CD4-positive, alpha-beta memory T cell (primary cell): ENCODE measurements at regions not wholly inside any gene's neighbourhood (a gene's known extent, or its start where the extent isn't known, plus 50 kb on each side); places are given as distances from the start of the nearest gene placed in this dataset.
A peak's percentile ranks its signal among the peaks of the same experiment; 100 is the strongest.
"Not testable (repeated sequence)": the region's sequence is repeated elsewhere in the genome, so short reads cannot be mapped to it uniquely, and the experiment has no call there.

Source experiments
- CTCF ChIA-PET: fragments of 350-600 bp; sonication (Branson Sonifier 250); formaldehyde crosslinking; loops from one replicate; lab custom pipeline; 2021; ENCODE audit warnings: inconsistent platforms; ENCODE audit not compliant: partially characterized antibody; lab: Charles Lee
- POLR2A ChIA-PET: fragments of 350-600 bp; sonication (Branson Sonifier 250); formaldehyde crosslinking; loops from one replicate; lab custom pipeline; 2021; ENCODE audit not compliant: partially characterized antibody; lab: Charles Lee
- DNase-seq, 5 donors: peaks; one replicate each; pipeline versions ENCODE4 v3.0.0 to v3.0.0-alpha.2; 2020 to 2022; ENCODE audit warnings: mixed read lengths in 1 of 5
- H3K27ac ChIP-seq: one replicate; pipeline ENCODE4 v1.7.0; 2013; ENCODE audit warnings: low read depth, low read length
- H3K27me3 ChIP-seq: 2 replicates; pipeline ENCODE4 v1.7.0; 2013; ENCODE audit warnings: mild to moderate bottlenecking, low read length, moderate library complexity; ENCODE audit not compliant: insufficient read depth
- H3K36me3 ChIP-seq: 2 replicates; pipeline ENCODE4 v1.7.0; 2013; ENCODE audit warnings: mild to moderate bottlenecking, low read length, moderate library complexity; ENCODE audit not compliant: insufficient read depth
- H3K4me1 ChIP-seq: 2 replicates; pipeline ENCODE4 v1.7.0; 2013; ENCODE audit warnings: mild to moderate bottlenecking, low read length, moderate library complexity; ENCODE audit not compliant: insufficient read depth
- H3K4me3 ChIP-seq, 2 donors: one replicate each; pipeline ENCODE4 v1.7.0; 2013; ENCODE audit warnings: low read length in 2 of 2, mild to moderate bottlenecking in 1 of 2
- H3K9me3 ChIP-seq, 2 donors: one replicate each; pipeline ENCODE4 v1.7.0; 2013; ENCODE audit warnings: low read length in 2 of 2, control low read depth in 1 of 2; ENCODE audit not compliant: control insufficient read depth in 1 of 2
- H3K27ac Mint-ChIP-seq, 7 donors: one replicate each; pipeline ENCODE4 v1.8.0; 2020 to 2021; ENCODE audit warnings: mixed read lengths in 7 of 7, mild to moderate bottlenecking in 6 of 7, inconsistent platforms in 3 of 7, moderate library complexity in 3 of 7
- H3K27me3 Mint-ChIP-seq, 2 donors: one replicate each; pipeline ENCODE4 v1.8.0; 2020 to 2021; ENCODE audit warnings: mixed read lengths in 2 of 2
- H3K36me3 Mint-ChIP-seq, 2 donors: one replicate each; pipeline ENCODE4 v1.8.0; 2020 to 2021; ENCODE audit warnings: mixed read lengths in 2 of 2, inconsistent platforms in 1 of 2, mild to moderate bottlenecking in 1 of 2
- H3K4me1 Mint-ChIP-seq, 4 donors: one replicate each; pipeline ENCODE4 v1.8.0; 2020 to 2021; ENCODE audit warnings: mixed read lengths in 4 of 4, mild to moderate bottlenecking in 1 of 4
- H3K4me3 Mint-ChIP-seq, 8 donors: one replicate each; pipeline ENCODE4 v1.8.0; 2020 to 2021; ENCODE audit warnings: mixed read lengths in 8 of 8, mild to moderate bottlenecking in 7 of 8, moderate library complexity in 6 of 8, inconsistent platforms in 3 of 8
- H3K9me3 Mint-ChIP-seq, 8 donors: one replicate each; pipeline ENCODE4 v1.8.0; 2020 to 2021; ENCODE audit warnings: mixed read lengths in 8 of 8, mild to moderate bottlenecking in 5 of 8, inconsistent platforms in 3 of 8, moderate library complexity in 1 of 8
- intact Hi-C: fragments of 100-400 bp; cut with micrococcal nuclease; formaldehyde crosslinking; loops from one replicate; pipeline ENCODE4 v1.15.1; 2023

- Mint-ChIP-seq H3K4me3 (no peak overlapping the region), H3K36me3 (no peaks in the 10 kb centered on the region), H3K27ac (no peak overlapping the region), H3K4me1 (peaks cover under 1 to 3% (median 2%) of the 10 kb centered on the region in 4 donors), H3K9me3 (peaks cover 0 to 2% (median 0%) of the 10 kb centered on the region in 8 donors), H3K27me3 (no peaks in the 10 kb centered on the region)
- Histone ChIP-seq H3K4me1 (peaks cover 14% of the 10 kb centered on the region), H3K4me3 (no peak overlapping the region), H3K27me3 (no peaks in the 10 kb centered on the region), H3K9me3 (no peaks in the 10 kb centered on the region), H3K27ac (no peak overlapping the region), H3K36me3 (no peaks in the 10 kb centered on the region)
- no peak for DNase-seq
- intact Hi-C loops = no loop called here
- POLR2A ChIA-PET = interaction anchor here (1.0 to 9.6 kb wide), 8 partner anchors 6 to 152 kb away, joined by 3 to 497 read pairs (median 5); a partner anchor contains a TSS
- CTCF ChIA-PET = no interaction called here
Observed at GRCh38 chr6:26276841-26277648, 88.0 kb upstream of the BTN3A2 start.

DNA sequence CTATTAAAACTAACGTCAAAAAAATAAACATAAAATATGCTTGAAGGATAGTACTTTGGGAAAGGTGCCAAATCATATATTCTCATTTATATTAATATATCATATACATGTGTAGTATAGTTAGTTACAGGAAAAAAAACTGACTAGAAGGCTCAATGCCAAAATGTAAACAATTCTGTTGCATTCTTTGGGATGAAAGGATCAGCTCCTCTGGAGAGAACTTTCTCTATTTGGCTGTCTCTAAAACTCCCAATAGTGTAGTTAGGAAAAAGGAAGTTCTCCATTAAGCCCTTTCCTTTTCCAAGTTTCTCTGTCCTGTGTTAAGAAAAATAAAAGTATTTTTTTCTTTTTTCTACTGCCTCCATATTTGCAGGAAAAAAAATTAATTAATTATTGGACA, 86.5 kb upstream of the BTN3A2 start:
- peaks cover 2 to 9% (median 5%) of the 10 kb centered on the region in 4 donors for H3K4me1 Mint-ChIP-seq
- no peak overlapping the region for H3K27ac Mint-ChIP-seq
- ChIA-PET CTCF (no interaction called here), POLR2A (interaction anchor here (1.0 to 1.4 kb wide), 4 partner anchors 45 to 122 kb away, joined by 3 to 6 read pairs (median 4); a partner anchor contains a TSS)
- DNase-seq = no peak
- Histone ChIP-seq H3K27ac (no peak overlapping the region), H3K4me3 (no peak overlapping the region), H3K27me3 (no peaks in the 10 kb centered on the region), H3K4me1 (peaks cover 18% of the 10 kb centered on the region), H3K36me3 (no peaks in the 10 kb centered on the region), H3K9me3 (no peaks in the 10 kb centered on the region)
- H3K36me3 Mint-ChIP-seq = no peaks in the 10 kb centered on the region
- no peak overlapping the region for H3K4me3 Mint-ChIP-seq
- H3K9me3 Mint-ChIP-seq = no peaks in the 10 kb centered on the region
- no peaks in the 10 kb centered on the region for H3K27me3 Mint-ChIP-seq
- intact Hi-C loops = no loop called here

DNA sequence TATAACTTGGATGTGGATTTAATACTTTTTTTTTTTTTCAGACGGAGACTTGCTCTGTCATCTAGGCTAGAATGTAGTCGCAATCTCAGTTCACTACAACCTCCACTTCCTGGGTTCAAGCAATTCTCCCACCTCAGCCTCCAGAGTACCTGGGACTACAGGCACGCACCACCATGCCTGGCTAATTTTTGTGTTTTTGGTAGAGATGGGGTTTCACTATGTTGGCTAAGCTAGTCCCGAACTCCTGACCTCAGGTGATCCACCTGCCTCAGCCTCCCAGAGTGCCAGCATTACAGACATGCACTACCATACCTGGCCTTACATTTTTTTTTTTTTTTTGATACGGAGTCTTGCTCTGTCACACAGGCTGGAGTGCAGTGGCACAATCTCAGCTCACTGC, 85.6 kb upstream of the BTN3A2 start:
- H3K4me1 ChIP-seq = peaks cover 20% of the 10 kb centered on the region
- H3K9me3 Mint-ChIP-seq, H3K9me3 ChIP-seq, H3K27ac Mint-ChIP-seq, DNase-seq, H3K4me3 ChIP-seq, H3K27me3 ChIP-seq, H3K27ac ChIP-seq, intact Hi-C loops, H3K27me3 Mint-ChIP-seq, H3K36me3 Mint-ChIP-seq, H3K36me3 ChIP-seq, H3K4me3 Mint-ChIP-seq: not testable (repeated sequence)
- ChIA-PET CTCF (interaction anchor here (0.7 kb wide), 1 partner anchor 1200 kb away, joined by 3 read pairs; no protein-coding TSS in a partner anchor), POLR2A (interaction anchor here (0.9 kb wide), 1 partner anchor 63 kb away, joined by 3 read pairs; a partner anchor contains a TSS)
- peaks cover 3 to 17% (median 9%) of the 10 kb centered on the region in 4 donors for H3K4me1 Mint-ChIP-seq

DNA sequence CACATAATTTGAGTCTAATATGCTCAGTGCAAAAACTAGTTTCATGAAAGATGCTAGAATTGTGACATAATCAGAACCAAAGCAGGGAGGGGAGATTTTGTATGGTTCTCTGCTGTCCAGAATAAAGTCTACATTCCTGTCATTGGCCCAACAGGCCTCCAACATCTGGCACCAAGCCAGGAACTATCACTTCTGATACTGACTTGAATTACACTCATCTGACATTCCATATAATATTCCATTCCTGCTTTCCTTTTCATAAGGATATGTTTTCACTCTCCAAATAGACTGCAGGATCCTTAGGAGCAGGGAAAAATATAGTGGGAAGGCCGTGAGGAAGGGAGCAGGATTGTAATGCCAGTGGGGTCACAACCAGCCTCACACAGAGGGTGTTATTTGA, 84.6 kb upstream of the BTN3A2 start:
- Histone ChIP-seq H3K27ac (no peak overlapping the region), H3K36me3 (no peaks in the 10 kb centered on the region), H3K27me3 (no peaks in the 10 kb centered on the region), H3K4me1 (peaks cover 13% of the 10 kb centered on the region), H3K9me3 (no peaks in the 10 kb centered on the region), H3K4me3 (no peak overlapping the region)
- Mint-ChIP-seq H3K27ac (no peak overlapping the region), H3K36me3 (peaks cover 0 to 9% of the 10 kb centered on the region in 2 donors), H3K4me1 (peaks cover 5 to 22% (median 14%) of the 10 kb centered on the region in 4 donors), H3K27me3 (peaks cover 0 to 4% of the 10 kb centered on the region in 2 donors), H3K4me3 (no peak overlapping the region), H3K9me3 (peaks cover 0 to 8% (median 0%) of the 10 kb centered on the region in 8 donors)
- DNase-seq = no peak
- intact Hi-C loops = loop anchor here (10.0 kb wide), 1 partner anchor 1554 kb away; a partner anchor contains a TSS
- CTCF ChIA-PET = interaction anchor here (0.7 to 1.0 kb wide), 2 partner anchors 64 to 315 kb away, joined by 3 read pairs; a partner anchor contains a TSS
- POLR2A ChIA-PET = interaction anchor here (1.1 to 6.6 kb wide), 5 partner anchors 7 to 122 kb away, joined by 3 to 497 read pairs (median 158); a partner anchor contains a TSS

GRCh38 chr6:26284537-26285142, 80.4 kb upstream of the BTN3A2 start:
- peak; percentile 53 to 75 (median 56) for DNase-seq
- CTCF ChIA-PET = interaction anchor here (1.2 to 3.5 kb wide), 12 partner anchors 11 to 311 kb away, joined by 3 to 39 read pairs (median 8); a partner anchor contains a TSS
- Histone ChIP-seq H3K4me1 (peaks cover 13% of the 10 kb centered on the region), H3K9me3 (no peaks in the 10 kb centered on the region), H3K4me3 (peak overlapping the region; percentile 51 to 75), H3K27me3 (no peaks in the 10 kb centered on the region), H3K27ac (peak overlapping the region; percentile 81), H3K36me3 (no peaks in the 10 kb centered on the region)
- Mint-ChIP-seq H3K4me1 (peaks cover 8 to 34% (median 19%) of the 10 kb centered on the region in 4 donors), H3K27ac (peak overlapping the region; percentile 95 to 99 (median 99)), H3K36me3 (peaks cover 0 to 18% of the 10 kb centered on the region in 2 donors), H3K27me3 (peaks cover 2 to 9% of the 10 kb centered on the region in 2 donors), H3K9me3 (peaks cover 0 to 19% (median 5%) of the 10 kb centered on the region in 8 donors), H3K4me3 (peak overlapping the region; percentile 83 to 95 (median 91))
- intact Hi-C loops = loop anchor here (1.0 to 10.0 kb wide), 14 partner anchors 12 to 1550 kb away; a partner anchor contains a TSS
- POLR2A ChIA-PET = interaction anchor here (0.6 to 6.6 kb wide), 66 partner anchors 11 to 1609 kb away, joined by 3 to 497 read pairs (median 10); partner anchors contain the start of genes ABT1, HFE and HMGN4

DNA sequence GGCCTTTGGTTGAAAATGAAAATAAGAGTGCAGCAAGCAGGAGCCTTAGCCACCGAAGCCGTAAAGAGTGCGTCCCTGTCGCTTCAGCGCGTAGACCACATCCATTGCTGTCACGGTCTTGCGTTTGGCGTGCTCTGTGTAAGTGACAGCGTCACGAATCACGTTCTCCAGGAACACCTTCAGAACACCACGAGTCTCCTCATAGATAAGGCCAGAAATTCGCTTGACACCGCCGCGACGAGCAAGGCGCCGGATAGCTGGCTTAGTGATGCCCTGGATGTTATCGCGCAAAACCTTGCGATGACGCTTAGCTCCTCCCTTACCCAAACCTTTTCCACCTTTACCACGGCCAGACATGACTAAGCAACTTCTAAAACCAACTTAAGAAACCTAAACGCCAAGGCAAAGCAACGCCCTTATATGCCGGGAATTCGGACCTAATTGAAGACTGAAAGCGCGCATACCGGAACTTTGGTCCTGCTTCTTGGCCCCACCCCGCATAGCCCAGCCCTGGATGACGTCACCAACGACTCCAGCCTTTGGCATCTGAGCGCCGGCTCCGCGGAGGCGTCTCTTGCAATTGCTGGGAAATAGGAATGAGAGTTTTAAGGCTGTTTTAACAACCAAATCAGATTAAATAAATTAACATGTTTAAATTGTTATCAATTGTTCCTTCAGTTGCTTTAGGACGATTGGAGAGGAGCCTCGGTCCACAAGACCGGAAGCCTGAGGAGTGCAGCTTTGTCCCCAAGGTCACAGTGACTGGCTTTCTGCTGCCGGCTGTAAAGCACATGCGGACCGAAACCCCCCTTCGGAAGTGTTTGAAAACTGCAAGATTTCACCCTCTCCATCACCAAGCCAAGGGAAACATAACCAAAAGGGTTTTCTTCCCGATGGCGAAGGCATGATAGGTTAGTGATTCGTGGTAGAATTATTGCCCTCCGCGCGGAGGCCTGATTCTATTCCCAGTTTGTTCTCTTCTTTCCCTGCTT, 79.6 kb upstream of the BTN3A2 start:
- Mint-ChIP-seq H3K4me3 (peak overlapping the region; percentile 83 to 95 (median 91)), H3K9me3 (peaks cover 0 to 23% (median 5%) of the 10 kb centered on the region in 8 donors), H3K36me3 (peaks cover 0 to 18% of the 10 kb centered on the region in 2 donors), H3K27ac (peak overlapping the region; percentile 95 to 99 (median 99)), H3K27me3 (peaks cover 2 to 9% of the 10 kb centered on the region in 2 donors), H3K4me1 (peaks cover 8 to 34% (median 19%) of the 10 kb centered on the region in 4 donors)
- peak; percentile 91 to 98 (median 95) for DNase-seq
- CTCF ChIA-PET = interaction anchor here (1.1 to 3.5 kb wide), 15 partner anchors 12 to 310 kb away, joined by 3 to 39 read pairs (median 7); a partner anchor contains a TSS
- H3K4me1 ChIP-seq = peaks cover 13% of the 10 kb centered on the region
- no peaks in the 10 kb centered on the region for H3K9me3 ChIP-seq
- intact Hi-C loops = loop anchor here (1.0 to 10.0 kb wide), 16 partner anchors 13 to 1549 kb away; a partner anchor contains a TSS
- no peaks in the 10 kb centered on the region for H3K36me3 ChIP-seq
- peak overlapping the region; percentile 81 for H3K27ac ChIP-seq
- no peaks in the 10 kb centered on the region for H3K27me3 ChIP-seq
- peak overlapping the region; percentile 51 to 75 for H3K4me3 ChIP-seq
- POLR2A ChIA-PET = interaction anchor here (0.7 to 6.6 kb wide), 68 partner anchors 11 to 1608 kb away, joined by 3 to 497 read pairs (median 9); partner anchors contain the start of genes ABT1, HFE and HMGN4
